OCI-M1 (cell line): ENCODE measurements at regions not wholly inside any gene's neighbourhood (a gene's known extent, or its start where the extent isn't known, plus 50 kb on each side); places are given as distances from the start of the nearest gene placed in this dataset.
A peak's percentile ranks its signal among the peaks of the same experiment; 100 is the strongest.
"Not testable (repeated sequence)": the region's sequence is repeated elsewhere in the genome, so short reads cannot be mapped to it uniquely, and the experiment has no call there.

Source experiments
- DNase-seq: peaks from one replicate; lab custom pipeline; 2025; lab: John Stamatoyannopoulos, UW

GRCh38 chr13:19123502-19123901 is 58.1 kb downstream of the TUBA3C start:
- DNase-seq, result no peak

- DNase-seq, result no peak
Observed at GRCh38 chr13:19117913-19118739, 63.5 kb downstream of the TUBA3C start.

- DNase-seq, result peak; percentile 21
Observed at GRCh38 chr13:19109225-19109624, 72.4 kb downstream of the TUBA3C start.

GRCh38 chr13:19103140-19103539 is 78.5 kb downstream of the TUBA3C start:
- no peak for DNase-seq

GRCh38 chr13:19093369-19093768 is 88.3 kb downstream of the TUBA3C start:
- no peak for DNase-seq

- DNase-seq, result no peak
Observed at GRCh38 chr13:19090495-19090894, 91.1 kb downstream of the TUBA3C start.

- peak; percentile 15 for DNase-seq
Observed at GRCh38 chr13:19089315-19089714, 92.3 kb downstream of the TUBA3C start.

GRCh38 chr13:19088416-19088815 is 93.2 kb downstream of the TUBA3C start:
- DNase-seq, result no peak

GRCh38 chr13:19085876-19086275 is 95.7 kb downstream of the TUBA3C start:
- DNase-seq, result no peak

GRCh38 chr13:19085258-19085657 is 96.4 kb downstream of the TUBA3C start:
- no peak for DNase-seq

GRCh38 chr13:19083340-19083739 is 98.3 kb downstream of the TUBA3C start:
- no peak for DNase-seq

- DNase-seq, result no peak
Observed at GRCh38 chr13:19075418-19075817, 106.2 kb downstream of the TUBA3C start.

- DNase-seq, result no peak
Observed at GRCh38 chr13:19074519-19074918, 107.1 kb downstream of the TUBA3C start.

- DNase-seq, result not testable (repeated sequence)
Observed at GRCh38 chr13:19074106-19074505, 107.5 kb downstream of the TUBA3C start.

GRCh38 chr13:19072956-19073706 is 108.5 kb downstream of the TUBA3C start:
- DNase-seq, result not testable (repeated sequence)

GRCh38 chr13:19072543-19072942 is 109.1 kb downstream of the TUBA3C start:
- DNase-seq, result no peak

- no peak for DNase-seq
Observed at GRCh38 chr13:19071161-19071936, 110.3 kb downstream of the TUBA3C start.

GRCh38 chr13:19070398-19070735 is 111.3 kb downstream of the TUBA3C start:
- no peak for DNase-seq

GRCh38 chr13:19069684-19070397 is 111.8 kb downstream of the TUBA3C start:
- no peak for DNase-seq

GRCh38 chr13:19068691-19069090 is 112.9 kb downstream of the TUBA3C start:
- DNase-seq, result no peak

GRCh38 chr13:19067767-19068166 is 113.9 kb downstream of the TUBA3C start:
- no peak for DNase-seq

GRCh38 chr13:19062801-19063200 is 118.8 kb downstream of the TUBA3C start:
- DNase-seq, result no peak
